Gastrocnemius medialis (tissue), 4 donors: ENCODE measurements at regions not wholly inside any gene's neighbourhood (a gene's known extent, or its start where the extent isn't known, plus 50 kb on each side); places are given as distances from the start of the nearest gene placed in this dataset.

Source experiments
- ATAC-seq, 2 donors: fragments of 150-250 bp; one replicate each; pipeline ENCODE4 v1.9.1; 2016
- DNase-seq, 2 donors: peaks; one replicate each; pipeline ENCODE4 v3.0.0-alpha.2; 2019
- H3K27ac ChIP-seq, 4 donors: fragments of 200-600 bp; sonication (generic); 1 replicate in 1 of 4; 2 replicates in 3 of 4; pipeline ENCODE4 v1.5.1; 2016 to 2018; ENCODE audit warnings: mild to moderate bottlenecking in 2 of 4, moderate library complexity in 1 of 4
- H3K27me3 ChIP-seq, 3 donors: fragments of 200-600 bp; sonication (generic) in 2 of 3; 1 replicate in 1 of 3; 2 replicates in 2 of 3; pipeline versions ENCODE4 v1.5.1 to v1.6.0; 2016 to 2019; ENCODE audit warnings: mild to moderate bottlenecking in 1 of 3, moderate library complexity in 1 of 3
- H3K36me3 ChIP-seq, 2 donors: fragments of 200-600 bp; sonication (generic) in 1 of 2; one replicate each; pipeline ENCODE4 v1.5.1; 2017 to 2018
- H3K4me1 ChIP-seq, 2 donors: fragments of 200-600 bp; sonication (generic) in 1 of 2; one replicate each; pipeline ENCODE4 v1.5.1; 2016 to 2017; ENCODE audit warnings: mild to moderate bottlenecking in 2 of 2
- H3K4me3 ChIP-seq, 4 donors: fragments of 200-600 bp; sonication (generic) in 3 of 4; 1 replicate in 1 of 4; 2 replicates in 3 of 4; pipeline ENCODE4 v1.5.1; 2016 to 2019; ENCODE audit warnings: mild to moderate bottlenecking in 2 of 4
- H3K9me3 ChIP-seq, 3 donors: fragments of 200-600 bp; sonication (generic) in 2 of 3; 1 replicate in 1 of 3; 2 replicates in 2 of 3; pipeline ENCODE4 v1.5.1; 2016 to 2019
- POLR2A ChIP-seq, 2 donors: fragments of 450-650 bp; IDR thresholded peaks; one replicate each; pipeline ENCODE4 v1.6.1; 2017; ENCODE audit warnings: antibody characterized with exemption in 2 of 2, mild to moderate bottlenecking in 2 of 2, moderate library complexity in 2 of 2
- in situ Hi-C, 4 donors: fragments of 200-750 bp; cut with MboI; loops; one replicate each; pipeline versions ENCODE4 v1.15.0 to v1.8.0; 2017; ENCODE audit warnings: low sequenced_read_pairs in 4 of 4
- intact Hi-C: fragments of 100-400 bp; cut with DNase I; formaldehyde crosslinking; loops from one replicate; pipeline ENCODE4 v1.15.1; 2023; ENCODE audit warnings: low total_unique reads
- TF ChIP-seq, protein P1 (sequence below), 5 experiments: fragments of 450-650 bp in 3 of 5; fragments of 200-600 bp in 2 of 5; sonication (generic) in 2 of 5; IDR thresholded peaks in 4 of 5; conservative IDR thresholded peaks in 1 of 5; 1 replicate in 4 of 5; 2 replicates in 1 of 5; pipeline ENCODE4 v1.5.1; 2016 to 2019; ENCODE audit warnings: antibody characterized with exemption in 5 of 5, mild to moderate bottlenecking in 3 of 5, moderate library complexity in 3 of 5

DNA sequence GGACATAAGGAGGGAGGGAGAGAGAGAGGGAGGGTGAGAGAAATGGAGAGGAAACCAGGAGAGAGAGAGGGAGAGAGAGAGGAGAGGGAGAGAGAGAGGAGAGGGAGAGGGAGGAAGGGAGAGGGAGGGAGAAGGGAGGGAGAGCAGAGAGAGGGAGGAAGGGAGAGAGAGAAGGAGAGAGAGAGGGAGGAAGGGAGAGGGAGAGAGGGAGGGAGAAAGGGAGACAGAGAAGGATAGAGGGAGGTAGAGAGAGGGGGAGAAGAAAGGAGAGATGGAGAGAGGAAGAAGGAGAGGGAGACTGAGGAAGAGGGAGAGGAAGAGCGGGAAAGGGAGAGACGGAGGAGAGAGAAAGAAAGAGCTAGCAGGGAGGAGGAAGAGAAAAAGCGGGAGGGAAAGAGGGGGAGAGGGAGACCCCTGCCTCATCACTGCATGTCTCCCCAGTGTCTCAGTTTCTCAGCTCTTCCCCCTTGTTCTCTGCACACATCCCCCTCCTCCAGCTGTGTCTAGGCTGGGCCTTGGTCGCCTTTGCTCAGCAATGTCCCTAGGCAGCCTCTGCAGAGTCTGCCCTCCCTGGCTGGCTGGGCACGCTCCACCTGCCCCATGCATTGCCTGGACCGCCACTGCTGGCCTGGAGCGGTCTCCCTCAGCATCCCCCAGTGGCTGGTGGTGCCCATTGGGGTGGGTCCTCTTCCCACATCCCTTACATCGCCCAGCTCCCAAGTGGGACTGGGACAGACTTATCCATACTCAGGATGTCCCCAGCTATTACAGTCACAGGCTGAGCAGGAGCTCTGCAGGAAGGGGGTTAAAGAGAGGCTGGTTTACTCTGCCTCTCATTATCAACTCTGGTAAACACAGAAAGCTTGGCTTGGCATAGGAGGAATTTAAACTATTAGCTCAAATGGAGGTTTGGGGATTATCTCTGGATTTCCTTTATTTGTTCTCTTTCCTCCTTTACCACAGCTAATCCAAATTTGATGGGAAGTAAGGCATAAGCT, 85.7 kb upstream of the APCDD1 start:
- Histone ChIP-seq H3K9me3 (no peaks in the 10 kb centered on the region), H3K4me3 (no peak overlapping the region), H3K36me3 (no peaks in the 10 kb centered on the region), H3K27ac (no peak overlapping the region), H3K27me3 (no peaks in the 10 kb centered on the region), H3K4me1 (no peaks in the 10 kb centered on the region)
- intact Hi-C loops (no loop called here), in situ Hi-C loops (no loop called here)
- DNase-seq (no peak), ATAC-seq (no peak)
- TF ChIP-seq POLR2A (IDR thresholded peaks at IDR 0.05) = no peak
- TF ChIP-seq, protein P1, sequence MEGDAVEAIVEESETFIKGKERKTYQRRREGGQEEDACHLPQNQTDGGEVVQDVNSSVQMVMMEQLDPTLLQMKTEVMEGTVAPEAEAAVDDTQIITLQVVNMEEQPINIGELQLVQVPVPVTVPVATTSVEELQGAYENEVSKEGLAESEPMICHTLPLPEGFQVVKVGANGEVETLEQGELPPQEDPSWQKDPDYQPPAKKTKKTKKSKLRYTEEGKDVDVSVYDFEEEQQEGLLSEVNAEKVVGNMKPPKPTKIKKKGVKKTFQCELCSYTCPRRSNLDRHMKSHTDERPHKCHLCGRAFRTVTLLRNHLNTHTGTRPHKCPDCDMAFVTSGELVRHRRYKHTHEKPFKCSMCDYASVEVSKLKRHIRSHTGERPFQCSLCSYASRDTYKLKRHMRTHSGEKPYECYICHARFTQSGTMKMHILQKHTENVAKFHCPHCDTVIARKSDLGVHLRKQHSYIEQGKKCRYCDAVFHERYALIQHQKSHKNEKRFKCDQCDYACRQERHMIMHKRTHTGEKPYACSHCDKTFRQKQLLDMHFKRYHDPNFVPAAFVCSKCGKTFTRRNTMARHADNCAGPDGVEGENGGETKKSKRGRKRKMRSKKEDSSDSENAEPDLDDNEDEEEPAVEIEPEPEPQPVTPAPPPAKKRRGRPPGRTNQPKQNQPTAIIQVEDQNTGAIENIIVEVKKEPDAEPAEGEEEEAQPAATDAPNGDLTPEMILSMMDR (IDR thresholded peaks at IDR 0.05 in 4 of 5, conservative IDR thresholded peaks at IDR 0.05 in 1 of 5) = no peak

DNA sequence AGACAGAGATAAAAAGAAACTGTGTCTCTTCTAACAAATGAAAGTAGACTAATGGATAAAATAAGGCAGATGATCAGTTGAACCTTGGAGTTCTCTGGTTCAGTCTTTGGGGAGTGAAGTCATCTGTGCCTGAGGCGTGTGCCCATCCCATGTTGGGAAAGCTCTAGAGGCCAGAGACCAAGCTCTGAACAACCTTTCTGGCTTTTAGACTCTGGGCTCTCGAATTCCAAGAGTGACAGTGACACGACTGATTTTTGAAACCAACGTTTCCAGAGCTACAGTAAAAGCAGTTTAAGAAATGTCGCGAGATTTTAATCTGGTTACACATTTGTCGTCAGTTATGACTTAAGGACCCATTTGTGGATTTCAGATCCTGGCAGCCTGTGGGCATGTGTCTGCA, 83.7 kb upstream of the APCDD1 start:
- no peaks in the 10 kb centered on the region for H3K27me3 ChIP-seq
- no peaks in the 10 kb centered on the region for H3K36me3 ChIP-seq
- ATAC-seq (no peak), DNase-seq (no peak)
- no peak overlapping the region for H3K27ac ChIP-seq
- intact Hi-C loops (no loop called here), in situ Hi-C loops (no loop called here)
- no peak overlapping the region for H3K4me3 ChIP-seq
- H3K9me3 ChIP-seq = no peaks in the 10 kb centered on the region
- TF ChIP-seq, protein P1 (IDR thresholded peaks at IDR 0.05 in 4 of 5, conservative IDR thresholded peaks at IDR 0.05 in 1 of 5) = no peak
- no peak for TF ChIP-seq POLR2A (IDR thresholded peaks at IDR 0.05)
- no peaks in the 10 kb centered on the region for H3K4me1 ChIP-seq

DNA sequence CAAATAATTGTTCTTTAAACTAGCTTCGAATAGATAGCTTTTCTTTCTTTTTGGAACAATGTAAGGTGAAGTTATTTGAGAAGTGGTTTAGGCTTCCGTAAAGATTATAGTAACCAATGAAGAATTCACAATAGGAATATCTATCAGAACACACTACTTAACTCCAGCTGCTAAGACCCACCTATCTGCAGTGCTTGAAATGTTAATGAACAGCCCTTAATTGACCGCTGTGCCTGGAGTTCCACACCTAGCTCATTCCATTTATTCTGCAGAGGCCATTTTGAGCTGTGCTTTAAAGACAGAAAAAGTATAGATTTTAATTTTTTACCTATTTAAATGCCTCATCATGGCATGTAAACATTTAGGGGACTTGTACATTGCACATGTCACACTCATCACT, 83.3 kb upstream of the APCDD1 start:
- ATAC-seq = no peak
- no peak for DNase-seq
- intact Hi-C loops (no loop called here), in situ Hi-C loops (no loop called here)
- Histone ChIP-seq H3K9me3 (no peaks in the 10 kb centered on the region), H3K36me3 (no peaks in the 10 kb centered on the region), H3K4me3 (no peak overlapping the region), H3K4me1 (no peaks in the 10 kb centered on the region), H3K27ac (no peak overlapping the region), H3K27me3 (no peaks in the 10 kb centered on the region)
- TF ChIP-seq POLR2A (IDR thresholded peaks at IDR 0.05) = no peak
- TF ChIP-seq, protein P1 (IDR thresholded peaks at IDR 0.05 in 4 of 5, conservative IDR thresholded peaks at IDR 0.05 in 1 of 5) = no peak

DNA sequence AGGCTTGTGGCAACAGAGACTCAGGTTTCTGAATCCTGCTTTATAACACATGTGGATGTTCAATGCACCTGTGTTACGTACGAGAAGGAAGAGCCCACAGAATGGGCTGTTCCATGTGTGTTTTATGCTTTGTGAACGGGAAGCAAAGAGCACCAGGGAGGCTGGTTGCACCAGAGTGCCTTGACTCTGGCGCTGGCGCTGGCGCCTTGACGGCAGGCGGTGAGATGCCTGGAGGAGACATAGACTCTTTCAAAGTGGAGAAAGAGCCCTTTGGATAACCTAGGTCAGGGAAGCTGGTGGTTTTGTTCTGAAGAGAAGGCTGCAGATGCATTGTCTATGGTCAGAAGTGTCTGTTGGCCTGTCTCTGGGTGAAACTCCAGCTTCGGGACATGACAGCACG, 80.2 kb upstream of the APCDD1 start:
- DNase-seq = no peak
- no peak overlapping the region for H3K4me3 ChIP-seq
- ATAC-seq = no peak
- H3K4me1 ChIP-seq = no peaks in the 10 kb centered on the region
- TF ChIP-seq, protein P1 (IDR thresholded peaks at IDR 0.05 in 4 of 5, conservative IDR thresholded peaks at IDR 0.05 in 1 of 5) = no peak
- TF ChIP-seq POLR2A (IDR thresholded peaks at IDR 0.05) = no peak
- no peaks in the 10 kb centered on the region for H3K9me3 ChIP-seq
- intact Hi-C loops = no loop called here
- no peak overlapping the region for H3K27ac ChIP-seq
- no peaks in the 10 kb centered on the region for H3K27me3 ChIP-seq
- H3K36me3 ChIP-seq = no peaks in the 10 kb centered on the region
- in situ Hi-C loops = no loop called here
